ENCODE measurements at regions not wholly inside any gene's neighbourhood (a gene's known extent, or its start where the extent isn't known, plus 50 kb on each side); places are given as distances from the start of the nearest gene placed in this dataset.

DNA sequence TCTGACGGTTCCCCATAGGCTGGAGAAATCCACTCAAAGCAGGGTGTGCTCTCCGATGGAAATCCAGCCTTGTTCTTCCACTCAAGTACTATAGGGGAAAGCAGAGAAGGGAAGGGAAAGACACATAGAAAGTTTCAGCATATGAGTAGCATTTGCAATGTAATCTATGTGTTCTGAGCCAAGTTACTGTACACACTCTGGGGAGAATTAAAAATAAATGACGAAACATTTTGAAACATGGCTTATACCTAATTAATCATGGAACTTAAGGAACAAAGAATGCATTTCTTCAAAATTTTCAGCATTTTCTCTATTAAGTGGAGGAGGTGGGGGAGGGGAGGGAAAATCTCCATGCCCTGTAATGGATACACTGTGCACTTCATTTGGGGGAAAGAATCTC is 198.1 kb upstream of the HABP2 start:
- TF ChIP-seq, protein P1, sequence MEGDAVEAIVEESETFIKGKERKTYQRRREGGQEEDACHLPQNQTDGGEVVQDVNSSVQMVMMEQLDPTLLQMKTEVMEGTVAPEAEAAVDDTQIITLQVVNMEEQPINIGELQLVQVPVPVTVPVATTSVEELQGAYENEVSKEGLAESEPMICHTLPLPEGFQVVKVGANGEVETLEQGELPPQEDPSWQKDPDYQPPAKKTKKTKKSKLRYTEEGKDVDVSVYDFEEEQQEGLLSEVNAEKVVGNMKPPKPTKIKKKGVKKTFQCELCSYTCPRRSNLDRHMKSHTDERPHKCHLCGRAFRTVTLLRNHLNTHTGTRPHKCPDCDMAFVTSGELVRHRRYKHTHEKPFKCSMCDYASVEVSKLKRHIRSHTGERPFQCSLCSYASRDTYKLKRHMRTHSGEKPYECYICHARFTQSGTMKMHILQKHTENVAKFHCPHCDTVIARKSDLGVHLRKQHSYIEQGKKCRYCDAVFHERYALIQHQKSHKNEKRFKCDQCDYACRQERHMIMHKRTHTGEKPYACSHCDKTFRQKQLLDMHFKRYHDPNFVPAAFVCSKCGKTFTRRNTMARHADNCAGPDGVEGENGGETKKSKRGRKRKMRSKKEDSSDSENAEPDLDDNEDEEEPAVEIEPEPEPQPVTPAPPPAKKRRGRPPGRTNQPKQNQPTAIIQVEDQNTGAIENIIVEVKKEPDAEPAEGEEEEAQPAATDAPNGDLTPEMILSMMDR (conservative IDR thresholded peaks at IDR 0.05; ENCODE audit: low read depth) = no peak
- POLR2A ChIA-PET (ENCODE audit: low non-redundant PET) = no interaction called here
- CTCF ChIA-PET = interaction anchor here (0.5 kb wide), 1 partner anchor 461 kb away, joined by 3 read pairs; no protein-coding TSS in a partner anchor
- no peak overlapping the region for H3K27ac ChIP-seq
- no peak for DNase-seq (ENCODE audit: low spot score)

DNA sequence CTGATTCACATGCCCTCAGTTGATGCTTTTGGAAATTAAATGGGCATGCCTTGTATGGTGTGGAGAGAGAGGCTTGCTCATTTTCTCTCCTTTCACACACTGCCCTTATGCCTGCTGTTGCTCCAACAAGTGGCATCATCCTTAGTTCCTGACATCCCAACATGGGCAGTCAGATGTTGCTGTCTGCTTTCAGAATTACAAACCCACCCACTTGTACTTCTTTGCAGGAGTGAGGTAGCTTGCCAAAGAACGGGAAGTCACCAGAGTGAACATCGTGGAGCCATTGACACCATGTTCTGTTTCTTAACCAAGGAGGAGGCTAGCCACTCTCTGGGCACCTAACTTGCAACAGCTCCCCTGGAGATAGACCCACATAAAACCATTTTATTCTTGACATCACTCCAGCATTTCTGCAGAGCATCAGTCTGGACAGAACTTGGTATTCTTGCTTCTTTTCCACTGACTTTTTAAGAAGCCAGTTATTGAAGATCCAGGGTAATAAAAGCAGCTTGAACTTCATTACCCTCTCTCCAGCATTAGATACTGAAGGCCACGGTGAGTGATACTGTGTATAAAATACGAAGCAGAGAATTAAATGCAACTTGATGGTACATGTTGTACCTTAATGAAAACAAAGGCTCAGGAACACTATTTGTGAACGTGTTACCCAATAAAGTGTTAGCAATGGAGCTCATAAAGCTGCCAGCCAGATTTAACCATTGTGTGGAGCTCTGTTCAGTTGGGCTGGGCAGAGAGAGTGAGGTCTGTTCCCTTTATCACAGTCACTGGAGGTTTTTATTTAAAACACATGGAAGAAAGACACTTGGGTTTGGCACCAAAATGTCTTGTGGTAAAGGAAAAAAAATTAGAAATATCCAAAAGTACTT is 195.8 kb upstream of the HABP2 start:
- POLR2A ChIA-PET (ENCODE audit: low non-redundant PET) = no interaction called here
- no peak overlapping the region for H3K27ac ChIP-seq

DNA sequence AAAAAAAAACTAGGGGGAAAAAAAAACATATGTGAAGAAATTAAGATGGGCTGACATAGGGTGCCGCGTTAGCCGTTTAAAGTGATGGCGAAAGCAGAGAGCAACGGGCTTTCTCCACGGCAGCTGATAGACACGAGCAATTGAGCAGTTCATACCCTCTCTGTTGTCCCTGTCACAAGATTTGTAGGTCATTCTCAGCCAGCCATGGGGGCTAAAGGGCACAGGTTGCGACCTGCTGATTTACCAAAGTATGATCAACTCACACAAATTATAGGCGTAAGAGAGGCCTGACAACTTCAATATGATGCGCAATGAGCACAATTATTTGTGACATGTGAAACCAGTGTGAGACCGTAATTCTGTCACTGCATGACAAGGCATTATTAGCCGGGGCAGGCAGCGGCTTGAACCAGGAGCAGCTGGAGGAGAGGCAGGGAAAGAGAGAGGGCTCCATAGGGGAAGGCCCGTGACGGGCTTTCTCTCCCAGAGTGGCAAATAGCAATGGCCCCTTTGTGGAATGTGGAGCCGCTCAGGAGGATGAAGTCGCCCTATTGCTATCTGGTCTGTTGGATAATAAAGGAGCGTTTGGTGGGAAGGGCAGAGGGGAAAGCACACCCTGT is 195.1 kb upstream of the HABP2 start:
- no peak overlapping the region for H3K27ac ChIP-seq
- ChIA-PET CTCF (interaction anchor here (0.6 to 0.7 kb wide), 2 partner anchors 200 to 205 kb away, joined by 3 to 6 read pairs; no protein-coding TSS in a partner anchor), POLR2A (ENCODE audit: low non-redundant PET) (no interaction called here)
- TF ChIP-seq, protein P1 (conservative IDR thresholded peaks at IDR 0.05; ENCODE audit: low read depth) = no peak
- DNase-seq (ENCODE audit: low spot score) = no peak

More for the DNA sequence above, 195.8 kb upstream of the HABP2 start:
- DNase-seq (ENCODE audit: low spot score) = no peak
- TF ChIP-seq, protein P1 (conservative IDR thresholded peaks at IDR 0.05; ENCODE audit: low read depth) = no peak
- CTCF ChIA-PET = interaction anchor here (0.7 to 1.1 kb wide), 2 partner anchors 29 to 200 kb away, joined by 4 to 6 read pairs; no protein-coding TSS in a partner anchor

DNA sequence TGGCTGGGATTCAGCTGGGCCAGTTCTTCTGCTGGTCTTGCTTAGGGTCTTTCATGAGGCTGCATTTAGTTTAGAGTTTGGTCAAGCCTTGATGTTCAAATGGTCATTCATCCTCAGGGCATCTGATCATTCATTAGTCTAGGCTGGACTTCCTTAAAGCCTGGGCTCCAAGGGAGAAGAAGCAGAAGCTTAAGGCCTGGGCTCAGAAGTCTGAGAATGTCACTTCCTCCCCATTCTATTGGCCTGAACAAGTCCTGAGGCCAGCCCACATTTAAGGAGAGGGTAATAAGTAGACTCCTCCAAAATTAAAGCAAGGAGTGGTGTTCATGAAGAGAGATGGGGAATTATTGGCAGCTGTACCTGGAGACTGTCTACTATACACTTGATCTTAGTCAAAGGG is 193.2 kb upstream of the HABP2 start:
- ChIA-PET POLR2A (ENCODE audit: low non-redundant PET) (no interaction called here), CTCF (interaction anchor here (0.6 kb wide), 1 partner anchor 977 kb away, joined by 3 read pairs; no protein-coding TSS in a partner anchor)
- TF ChIP-seq, protein P1 (conservative IDR thresholded peaks at IDR 0.05; ENCODE audit: low read depth) = no peak

DNA sequence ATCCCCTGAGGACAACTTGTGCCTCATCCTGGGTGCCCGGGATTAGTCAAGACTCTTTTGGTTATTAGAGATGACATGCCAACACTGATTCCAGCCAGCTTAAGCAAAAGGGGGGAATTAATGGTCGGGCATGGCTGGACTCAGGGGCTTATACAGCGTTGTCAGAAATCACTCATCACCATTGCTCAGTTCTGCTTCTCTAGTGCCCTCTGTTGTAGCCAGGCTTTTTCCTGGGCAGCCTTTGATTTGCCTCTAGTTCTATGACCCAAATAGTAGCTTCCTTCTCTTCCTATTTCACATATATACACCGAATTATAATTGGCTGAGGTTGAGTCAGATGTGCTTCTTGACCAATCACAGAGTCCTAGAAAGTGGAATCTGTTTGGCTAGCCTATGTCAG is 192.0 kb upstream of the HABP2 start:
- H3K27ac ChIP-seq = no peak overlapping the region
- POLR2A ChIA-PET (ENCODE audit: low non-redundant PET) = no interaction called here
- TF ChIP-seq, protein P1 (conservative IDR thresholded peaks at IDR 0.05; ENCODE audit: low read depth) = no peak
- CTCF ChIA-PET = no interaction called here
- no peak for DNase-seq (ENCODE audit: low spot score)

More for the DNA sequence above, 193.2 kb upstream of the HABP2 start:
- no peak for DNase-seq (ENCODE audit: low spot score)
- no peak overlapping the region for H3K27ac ChIP-seq

DNA sequence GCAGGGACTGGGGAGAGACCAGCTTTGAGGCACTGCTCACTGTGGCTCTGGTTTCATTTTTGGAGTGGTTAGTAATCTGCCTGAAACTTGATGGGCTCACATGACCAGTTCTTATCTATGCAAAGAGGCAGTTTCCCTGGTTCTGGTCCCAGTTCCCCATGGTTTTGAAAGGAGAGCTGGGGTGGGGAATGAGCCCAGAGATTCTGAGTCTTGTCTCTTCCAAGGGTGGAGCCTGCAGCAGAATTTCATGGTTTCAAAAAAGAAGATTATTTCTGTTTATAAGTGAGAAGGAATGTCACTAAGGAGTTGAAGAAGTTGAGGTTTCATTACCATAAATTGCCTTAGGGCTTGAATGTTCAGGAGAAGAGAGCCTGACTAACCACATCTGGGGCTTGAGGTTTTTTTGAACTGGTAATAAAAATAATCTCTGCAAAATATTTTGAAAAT is 190.2 kb upstream of the HABP2 start:
- TF ChIP-seq, protein P1 (conservative IDR thresholded peaks at IDR 0.05; ENCODE audit: low read depth) = no peak
- POLR2A ChIA-PET (ENCODE audit: low non-redundant PET) = no interaction called here
- H3K27ac ChIP-seq = no peak overlapping the region
- no peak for DNase-seq (ENCODE audit: low spot score)
- CTCF ChIA-PET = no interaction called here

Measured in RWPE1 (cell line).